OCI-M1 (cell line): ENCODE measurements at regions not wholly inside any gene's neighbourhood (a gene's known extent, or its start where the extent isn't known, plus 50 kb on each side); places are given as distances from the start of the nearest gene placed in this dataset.

Source experiments
- DNase-seq: peaks from one replicate; lab custom pipeline; 2025; lab: John Stamatoyannopoulos, UW

GRCh38 chr13:78780708-78781107 lies 121.8 kb upstream of the OBI1 start:
- DNase-seq: no peak

DNA sequence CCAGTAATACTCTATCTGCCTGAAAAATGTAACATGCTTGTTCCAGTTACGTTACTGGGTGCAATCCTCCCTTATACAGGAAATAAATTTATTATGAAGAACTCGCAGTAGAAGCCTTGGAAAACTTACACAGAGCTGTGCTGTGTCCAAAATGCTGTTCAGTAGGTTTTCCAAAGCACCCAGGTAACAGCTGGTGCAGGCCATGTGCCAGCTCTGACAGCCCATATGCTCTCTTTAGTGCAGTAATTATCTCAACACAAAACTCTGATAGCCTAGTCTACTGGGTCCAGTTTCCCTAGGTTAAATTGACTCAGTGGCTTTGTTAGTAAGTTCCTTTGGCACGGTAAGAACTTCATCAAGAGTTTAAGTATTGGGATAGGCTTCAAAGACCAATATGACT lies 120.7 kb upstream of the OBI1 start:
- DNase-seq: no peak

GRCh38 chr13:78777976-78778375 lies 119.0 kb upstream of the OBI1 start:
- no peak for DNase-seq

- DNase-seq: no peak
Measured at GRCh38 chr13:78777396-78777795, 118.4 kb upstream of the OBI1 start.

- no peak for DNase-seq
Measured at GRCh38 chr13:78772933-78773332, 114.0 kb upstream of the OBI1 start.

DNA sequence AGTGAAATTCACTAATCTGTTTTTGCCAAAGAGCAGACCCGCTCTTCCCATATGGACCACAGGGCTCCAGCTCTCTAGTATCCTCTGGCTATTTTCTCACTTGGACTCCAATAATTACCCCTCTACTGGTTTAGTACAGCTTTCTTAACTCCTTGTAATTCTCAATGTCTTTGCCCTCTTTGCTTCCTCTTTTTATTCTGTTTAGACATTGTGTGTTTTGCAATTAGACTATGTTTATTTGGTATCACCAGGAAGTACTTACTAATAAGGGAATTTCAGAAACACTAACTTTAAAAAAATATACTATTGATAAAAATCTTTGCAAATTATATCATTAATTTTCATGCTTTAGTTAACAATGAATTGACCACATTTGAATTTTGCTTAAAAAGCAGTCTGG lies 111.6 kb upstream of the OBI1 start:
- peak; percentile 53 for DNase-seq

DNA sequence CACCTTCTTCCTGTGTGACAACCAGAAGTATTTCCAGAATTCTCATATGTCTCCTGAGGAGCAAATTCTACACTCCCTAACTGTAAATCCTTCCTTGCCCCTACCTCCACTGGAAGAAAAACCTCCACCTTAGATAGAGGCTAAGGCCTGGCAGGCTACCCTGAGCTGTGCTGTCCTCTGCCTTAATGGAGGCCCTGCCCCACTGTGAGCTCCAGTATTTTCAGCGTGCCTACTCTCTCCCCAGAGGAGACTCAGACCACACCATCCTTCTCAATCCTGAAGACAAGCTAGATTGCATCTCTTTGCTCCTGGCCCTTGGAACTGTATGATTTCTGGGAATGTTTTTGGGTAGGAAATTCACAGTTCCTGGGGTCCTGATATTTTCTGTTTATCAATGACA lies 110.0 kb upstream of the OBI1 start:
- DNase-seq: no peak

DNA sequence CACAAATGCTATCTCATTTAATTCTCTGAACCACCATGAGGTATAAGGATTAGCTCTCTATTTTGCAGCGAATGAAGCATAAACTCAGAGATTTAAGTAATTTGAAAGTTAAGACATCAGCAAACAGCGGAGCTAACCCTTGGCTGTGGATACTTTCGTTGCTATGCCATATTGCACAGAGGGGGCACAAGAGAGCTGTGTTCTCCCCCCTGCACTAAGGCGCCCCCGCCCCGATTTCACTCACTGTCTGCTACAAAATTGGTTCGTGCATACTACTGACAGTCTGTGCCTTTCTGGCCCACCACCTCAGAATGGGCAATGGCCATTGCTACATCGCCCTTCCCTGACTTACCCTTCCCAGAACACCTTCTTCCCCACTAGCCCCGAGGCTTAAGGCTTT lies 105.7 kb upstream of the OBI1 start:
- DNase-seq: peak; percentile 36

- DNase-seq: no peak
Measured at GRCh38 chr13:78762825-78763224, 103.9 kb upstream of the OBI1 start.

- DNase-seq: peak; percentile 19
Measured at GRCh38 chr13:78759704-78760103, 100.7 kb upstream of the OBI1 start.

DNA sequence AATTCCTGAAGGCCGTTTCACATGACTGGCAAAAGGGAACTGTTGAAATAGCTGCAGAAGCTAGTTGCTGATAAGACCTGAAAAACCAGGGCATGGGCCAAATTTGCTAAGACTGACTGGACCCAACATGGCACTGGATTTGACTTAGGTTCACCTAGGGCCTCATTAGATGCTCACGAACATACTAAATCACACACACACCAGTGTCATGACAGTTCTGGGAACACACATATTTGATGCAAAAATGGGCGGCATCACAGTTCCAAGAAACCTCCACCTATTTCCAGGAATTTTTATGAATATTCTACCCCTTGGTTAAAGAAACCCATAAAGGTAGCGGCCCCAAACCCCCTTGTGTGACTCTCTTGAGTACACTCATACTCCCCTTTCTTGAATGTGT lies 99.6 kb upstream of the OBI1 start:
- peak; percentile 65 for DNase-seq

DNA sequence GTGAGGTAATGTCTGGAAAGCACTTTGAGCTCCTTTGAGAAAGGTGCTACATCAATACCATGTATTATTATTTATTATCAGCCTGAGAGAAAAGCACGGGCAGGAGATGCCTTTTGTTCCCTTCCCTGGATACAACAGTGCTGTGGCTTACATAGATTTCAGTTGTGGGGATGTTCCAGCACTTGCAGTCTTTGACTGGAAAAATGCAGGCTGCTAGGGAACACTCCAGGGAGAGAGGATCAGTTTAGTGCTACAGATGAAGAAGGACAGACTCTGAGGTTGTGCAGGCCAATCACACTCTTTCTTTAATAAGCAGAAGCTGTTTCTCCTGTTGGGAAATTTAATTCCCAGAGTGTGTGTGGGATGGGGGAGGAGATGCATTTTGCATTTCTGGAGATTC lies 94.5 kb upstream of the OBI1 start:
- DNase-seq: no peak

DNA sequence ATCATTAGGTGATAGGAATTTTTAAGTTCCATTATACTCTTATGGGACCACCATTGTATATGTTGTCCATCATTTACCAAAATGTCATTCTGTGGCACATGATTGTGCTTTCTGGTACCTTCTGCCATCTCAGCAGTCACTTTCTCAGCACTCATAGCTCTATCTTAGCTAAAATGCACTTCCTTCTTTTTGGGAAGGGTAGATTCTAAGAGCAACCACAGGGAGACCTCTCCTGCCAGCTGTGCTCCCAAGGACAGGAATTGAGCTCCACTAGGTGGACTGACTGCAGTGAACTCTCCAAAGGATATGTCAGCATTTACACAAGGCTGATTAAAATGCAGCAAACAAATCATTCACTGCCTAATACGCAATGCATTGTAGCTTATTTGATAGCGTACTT lies 91.8 kb upstream of the OBI1 start:
- DNase-seq: no peak

DNA sequence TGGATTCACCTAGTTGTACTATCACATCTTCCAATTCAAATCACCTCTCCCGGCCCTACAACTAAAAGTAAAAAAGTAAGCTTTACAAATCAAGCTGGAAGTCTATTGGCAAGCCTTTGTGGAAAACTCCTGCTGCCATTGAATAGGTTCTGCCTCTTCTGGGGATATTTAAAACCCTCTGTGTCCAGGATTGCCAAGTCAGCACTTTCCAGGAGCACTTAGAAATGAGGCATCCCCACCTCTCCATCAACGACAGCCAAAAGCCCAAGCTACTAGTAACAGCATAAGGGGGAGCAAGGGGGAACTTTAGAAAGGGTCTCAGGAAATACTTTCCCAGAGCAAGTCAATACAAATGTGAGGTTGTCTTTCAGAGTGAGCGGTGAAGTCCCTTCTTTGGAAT lies 85.0 kb upstream of the OBI1 start:
- no peak for DNase-seq

GRCh38 chr13:78742659-78743058 lies 83.7 kb upstream of the OBI1 start:
- DNase-seq: no peak

- DNase-seq: no peak
Measured at GRCh38 chr13:78736142-78736541, 77.2 kb upstream of the OBI1 start.

GRCh38 chr13:78732445-78733017 lies 73.6 kb upstream of the OBI1 start:
- DNase-seq: no peak

DNA sequence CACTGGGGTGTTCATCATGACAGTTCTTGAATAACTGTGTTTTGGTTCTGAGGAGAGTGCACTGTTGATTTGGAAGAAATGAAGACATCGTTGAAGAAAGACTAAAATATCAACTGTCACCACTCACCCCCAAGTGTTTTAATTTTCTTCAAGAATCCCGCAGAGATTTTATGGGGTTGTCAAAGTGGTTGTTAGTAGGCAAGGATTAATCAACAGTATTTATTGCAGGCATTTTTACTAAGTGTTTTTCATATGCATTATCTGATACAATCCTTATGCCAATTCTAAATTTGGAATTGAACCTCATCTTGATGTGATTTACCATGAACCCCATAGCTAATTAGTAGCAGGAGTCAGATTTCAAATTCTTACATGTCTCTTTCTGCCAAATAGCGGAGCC lies 63.7 kb upstream of the OBI1 start:
- DNase-seq: no peak

GRCh38 chr13:78719367-78719766 lies 60.4 kb upstream of the OBI1 start:
- no peak for DNase-seq

GRCh38 chr13:78714717-78715116 lies 55.8 kb upstream of the OBI1 start:
- DNase-seq: no peak

- DNase-seq: no peak
Measured at GRCh38 chr13:78712831-78713230, 53.9 kb upstream of the OBI1 start.

GRCh38 chr13:78709028-78709427 lies 50.1 kb upstream of the OBI1 start:
- DNase-seq: no peak
